H1 (cell line): ENCODE measurements at regions not wholly inside any gene's neighbourhood (a gene's known extent, or its start where the extent isn't known, plus 50 kb on each side); places are given as distances from the start of the nearest gene placed in this dataset.

ENCODE experiments used
- BACH1 ChIP-seq: IDR thresholded peaks from 2 replicates; pipeline ENCODE4 v1.6.1; 2012; ENCODE audit warnings: low read length, improper control_type of control experiment
- BCL11A ChIP-seq, 2 experiments: IDR thresholded peaks; one replicate each; pipeline ENCODE4 v1.6.1; 2011; ENCODE audit warnings: low read depth in 2 of 2, low read length in 2 of 2, mild to moderate bottlenecking in 2 of 2
- CHD2 ChIP-seq: IDR thresholded peaks from 2 replicates; pipeline ENCODE4 v1.6.1; 2012; ENCODE audit warnings: low read length, improper control_type of control experiment
- KDM5A ChIP-seq: fragments of 200-600 bp; IDR thresholded peaks from 2 replicates; pipeline ENCODE4 v1.7.1; 2012; ENCODE audit warnings: mild to moderate bottlenecking, low read length, inconsistent platforms, mixed read lengths
- POLR2AphosphoS5 ChIP-seq: IDR thresholded peaks from 2 replicates; pipeline ENCODE4 v1.6.1; 2011; ENCODE audit warnings: low read depth, low read length
- POU5F1 ChIP-seq: IDR thresholded peaks from 2 replicates; pipeline ENCODE4 v1.6.1; 2011; ENCODE audit warnings: low read depth, mild to moderate bottlenecking, low read length, moderate library complexity
- SIRT6 ChIP-seq: IDR thresholded peaks from one replicate; pipeline ENCODE4 v1.7.1; 2012; ENCODE audit warnings: low read length, inconsistent platforms
- TAF1 ChIP-seq: IDR thresholded peaks from 2 replicates; pipeline ENCODE4 v1.6.1; 2011; ENCODE audit warnings: mild to moderate bottlenecking, low read depth, low read length
- TF ChIP-seq, protein P1 (sequence below): fragments of 300-600 bp; sonication (generic); IDR thresholded peaks from 2 replicates; pipeline ENCODE4 v1.7.1; 2012; ENCODE audit warnings: low read length, moderate library complexity, mild to moderate bottlenecking, inconsistent platforms; ENCODE audit not compliant: insufficient replicate concordance
- TF ChIP-seq, protein P2 (sequence below): IDR thresholded peaks from 2 replicates; pipeline ENCODE4 v1.6.1; 2011; ENCODE audit warnings: low read depth, mild to moderate bottlenecking, low read length; ENCODE audit not compliant: insufficient read depth
- TF ChIP-seq, protein P3 (sequence below): IDR thresholded peaks from 2 replicates; pipeline ENCODE4 v1.6.1; 2012; ENCODE audit warnings: inconsistent platforms

DNA sequence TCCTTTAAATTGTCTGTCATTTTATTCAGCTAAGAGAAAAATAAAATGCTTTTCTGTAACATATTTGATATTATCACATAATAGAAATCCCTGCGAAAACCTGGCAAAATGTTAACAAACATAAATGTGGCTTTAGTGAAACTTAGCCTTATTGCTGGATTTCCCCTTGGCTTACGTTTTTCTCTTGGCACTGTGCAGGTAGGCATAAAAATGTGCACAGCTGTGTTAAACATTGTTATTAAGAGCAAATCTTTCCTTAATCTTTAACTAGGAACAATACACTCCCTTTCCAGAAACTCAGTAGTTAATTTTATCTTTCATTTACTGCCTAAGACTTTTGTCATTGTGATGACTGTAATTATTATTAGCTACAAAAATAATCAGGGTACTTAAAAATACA, 202.4 kb upstream of the GNPDA2 start (continued):
- TF ChIP-seq, protein P1, sequence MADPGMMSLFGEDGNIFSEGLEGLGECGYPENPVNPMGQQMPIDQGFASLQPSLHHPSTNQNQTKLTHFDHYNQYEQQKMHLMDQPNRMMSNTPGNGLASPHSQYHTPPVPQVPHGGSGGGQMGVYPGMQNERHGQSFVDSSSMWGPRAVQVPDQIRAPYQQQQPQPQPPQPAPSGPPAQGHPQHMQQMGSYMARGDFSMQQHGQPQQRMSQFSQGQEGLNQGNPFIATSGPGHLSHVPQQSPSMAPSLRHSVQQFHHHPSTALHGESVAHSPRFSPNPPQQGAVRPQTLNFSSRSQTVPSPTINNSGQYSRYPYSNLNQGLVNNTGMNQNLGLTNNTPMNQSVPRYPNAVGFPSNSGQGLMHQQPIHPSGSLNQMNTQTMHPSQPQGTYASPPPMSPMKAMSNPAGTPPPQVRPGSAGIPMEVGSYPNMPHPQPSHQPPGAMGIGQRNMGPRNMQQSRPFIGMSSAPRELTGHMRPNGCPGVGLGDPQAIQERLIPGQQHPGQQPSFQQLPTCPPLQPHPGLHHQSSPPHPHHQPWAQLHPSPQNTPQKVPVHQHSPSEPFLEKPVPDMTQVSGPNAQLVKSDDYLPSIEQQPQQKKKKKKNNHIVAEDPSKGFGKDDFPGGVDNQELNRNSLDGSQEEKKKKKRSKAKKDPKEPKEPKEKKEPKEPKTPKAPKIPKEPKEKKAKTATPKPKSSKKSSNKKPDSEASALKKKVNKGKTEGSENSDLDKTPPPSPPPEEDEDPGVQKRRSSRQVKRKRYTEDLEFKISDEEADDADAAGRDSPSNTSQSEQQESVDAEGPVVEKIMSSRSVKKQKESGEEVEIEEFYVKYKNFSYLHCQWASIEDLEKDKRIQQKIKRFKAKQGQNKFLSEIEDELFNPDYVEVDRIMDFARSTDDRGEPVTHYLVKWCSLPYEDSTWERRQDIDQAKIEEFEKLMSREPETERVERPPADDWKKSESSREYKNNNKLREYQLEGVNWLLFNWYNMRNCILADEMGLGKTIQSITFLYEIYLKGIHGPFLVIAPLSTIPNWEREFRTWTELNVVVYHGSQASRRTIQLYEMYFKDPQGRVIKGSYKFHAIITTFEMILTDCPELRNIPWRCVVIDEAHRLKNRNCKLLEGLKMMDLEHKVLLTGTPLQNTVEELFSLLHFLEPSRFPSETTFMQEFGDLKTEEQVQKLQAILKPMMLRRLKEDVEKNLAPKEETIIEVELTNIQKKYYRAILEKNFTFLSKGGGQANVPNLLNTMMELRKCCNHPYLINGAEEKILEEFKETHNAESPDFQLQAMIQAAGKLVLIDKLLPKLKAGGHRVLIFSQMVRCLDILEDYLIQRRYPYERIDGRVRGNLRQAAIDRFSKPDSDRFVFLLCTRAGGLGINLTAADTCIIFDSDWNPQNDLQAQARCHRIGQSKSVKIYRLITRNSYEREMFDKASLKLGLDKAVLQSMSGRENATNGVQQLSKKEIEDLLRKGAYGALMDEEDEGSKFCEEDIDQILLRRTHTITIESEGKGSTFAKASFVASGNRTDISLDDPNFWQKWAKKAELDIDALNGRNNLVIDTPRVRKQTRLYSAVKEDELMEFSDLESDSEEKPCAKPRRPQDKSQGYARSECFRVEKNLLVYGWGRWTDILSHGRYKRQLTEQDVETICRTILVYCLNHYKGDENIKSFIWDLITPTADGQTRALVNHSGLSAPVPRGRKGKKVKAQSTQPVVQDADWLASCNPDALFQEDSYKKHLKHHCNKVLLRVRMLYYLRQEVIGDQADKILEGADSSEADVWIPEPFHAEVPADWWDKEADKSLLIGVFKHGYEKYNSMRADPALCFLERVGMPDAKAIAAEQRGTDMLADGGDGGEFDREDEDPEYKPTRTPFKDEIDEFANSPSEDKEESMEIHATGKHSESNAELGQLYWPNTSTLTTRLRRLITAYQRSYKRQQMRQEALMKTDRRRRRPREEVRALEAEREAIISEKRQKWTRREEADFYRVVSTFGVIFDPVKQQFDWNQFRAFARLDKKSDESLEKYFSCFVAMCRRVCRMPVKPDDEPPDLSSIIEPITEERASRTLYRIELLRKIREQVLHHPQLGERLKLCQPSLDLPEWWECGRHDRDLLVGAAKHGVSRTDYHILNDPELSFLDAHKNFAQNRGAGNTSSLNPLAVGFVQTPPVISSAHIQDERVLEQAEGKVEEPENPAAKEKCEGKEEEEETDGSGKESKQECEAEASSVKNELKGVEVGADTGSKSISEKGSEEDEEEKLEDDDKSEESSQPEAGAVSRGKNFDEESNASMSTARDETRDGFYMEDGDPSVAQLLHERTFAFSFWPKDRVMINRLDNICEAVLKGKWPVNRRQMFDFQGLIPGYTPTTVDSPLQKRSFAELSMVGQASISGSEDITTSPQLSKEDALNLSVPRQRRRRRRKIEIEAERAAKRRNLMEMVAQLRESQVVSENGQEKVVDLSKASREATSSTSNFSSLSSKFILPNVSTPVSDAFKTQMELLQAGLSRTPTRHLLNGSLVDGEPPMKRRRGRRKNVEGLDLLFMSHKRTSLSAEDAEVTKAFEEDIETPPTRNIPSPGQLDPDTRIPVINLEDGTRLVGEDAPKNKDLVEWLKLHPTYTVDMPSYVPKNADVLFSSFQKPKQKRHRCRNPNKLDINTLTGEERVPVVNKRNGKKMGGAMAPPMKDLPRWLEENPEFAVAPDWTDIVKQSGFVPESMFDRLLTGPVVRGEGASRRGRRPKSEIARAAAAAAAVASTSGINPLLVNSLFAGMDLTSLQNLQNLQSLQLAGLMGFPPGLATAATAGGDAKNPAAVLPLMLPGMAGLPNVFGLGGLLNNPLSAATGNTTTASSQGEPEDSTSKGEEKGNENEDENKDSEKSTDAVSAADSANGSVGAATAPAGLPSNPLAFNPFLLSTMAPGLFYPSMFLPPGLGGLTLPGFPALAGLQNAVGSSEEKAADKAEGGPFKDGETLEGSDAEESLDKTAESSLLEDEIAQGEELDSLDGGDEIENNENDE = no peak
- TF ChIP-seq SIRT6 = no peak
- TF ChIP-seq KDM5A = no peak
- TF ChIP-seq POU5F1 = no peak
- TF ChIP-seq TAF1 = no peak
- TF ChIP-seq, protein P2, sequence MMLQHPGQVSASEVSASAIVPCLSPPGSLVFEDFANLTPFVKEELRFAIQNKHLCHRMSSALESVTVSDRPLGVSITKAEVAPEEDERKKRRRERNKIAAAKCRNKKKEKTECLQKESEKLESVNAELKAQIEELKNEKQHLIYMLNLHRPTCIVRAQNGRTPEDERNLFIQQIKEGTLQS = no peak
- TF ChIP-seq POLR2AphosphoS5 = no peak
- no peak for TF ChIP-seq BCL11A (IDR thresholded peaks at IDR 0.05; ENCODE audit: low read depth in 2 of 2, low read length in 2 of 2)
- no peak for TF ChIP-seq BACH1
- TF ChIP-seq CHD2 = no peak
- TF ChIP-seq, protein P3, sequence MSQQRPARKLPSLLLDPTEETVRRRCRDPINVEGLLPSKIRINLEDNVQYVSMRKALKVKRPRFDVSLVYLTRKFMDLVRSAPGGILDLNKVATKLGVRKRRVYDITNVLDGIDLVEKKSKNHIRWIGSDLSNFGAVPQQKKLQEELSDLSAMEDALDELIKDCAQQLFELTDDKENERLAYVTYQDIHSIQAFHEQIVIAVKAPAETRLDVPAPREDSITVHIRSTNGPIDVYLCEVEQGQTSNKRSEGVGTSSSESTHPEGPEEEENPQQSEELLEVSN = no peak
- TF ChIP-seq, all 59 proteins: peak for 0
